Tibial artery (tissue), 4 donors: ENCODE measurements at regions not wholly inside any gene's neighbourhood (a gene's known extent, or its start where the extent isn't known, plus 50 kb on each side); places are given as distances from the start of the nearest gene placed in this dataset.
A peak's percentile ranks its signal among the peaks of the same experiment; 100 is the strongest.

Experiments
- DNase-seq, 2 donors: peaks; one replicate each; pipeline ENCODE4 v3.0.0-alpha.2; 2019
- H3K27ac ChIP-seq, 2 donors: fragments of 200-600 bp; sonication (generic) in 1 of 2; 1 replicate in 1 of 2; 2 replicates in 1 of 2; pipeline ENCODE4 v1.5.1; 2018 to 2019; ENCODE audit warnings: mild to moderate bottlenecking in 1 of 2
- H3K27me3 ChIP-seq, 2 donors: fragments of 200-600 bp; sonication (generic) in 1 of 2; one replicate each; pipeline versions ENCODE4 v1.5.1 to v1.6.0; 2016 to 2019
- H3K36me3 ChIP-seq, 3 donors: fragments of 200-600 bp; sonication (generic) in 2 of 3; one replicate each; pipeline ENCODE4 v1.5.1; 2016 to 2019; ENCODE audit warnings: mild to moderate bottlenecking in 2 of 3
- H3K4me1 ChIP-seq, 4 donors: fragments of 200-600 bp; sonication (generic) in 2 of 4; 1 replicate in 3 of 4; 2 replicates in 1 of 4; pipeline ENCODE4 v1.5.1; 2016 to 2019
- H3K4me3 ChIP-seq, 2 donors: fragments of 200-600 bp; sonication (generic) in 1 of 2; 1 replicate in 1 of 2; 2 replicates in 1 of 2; pipeline ENCODE4 v1.5.1; 2018 to 2019; ENCODE audit warnings: mild to moderate bottlenecking in 2 of 2
- H3K9me3 ChIP-seq, 3 donors: fragments of 200-600 bp; sonication (generic) in 1 of 3; one replicate each; pipeline ENCODE4 v1.5.1; 2016 to 2019
- intact Hi-C: fragments of 100-400 bp; cut with DNase I; formaldehyde crosslinking; loops from one replicate; pipeline ENCODE4 v1.15.0; 2023; ENCODE audit warnings: low total_unique reads
- TF ChIP-seq, protein P1 (sequence below), 2 experiments: fragments of 200-600 bp in 1 of 2; fragments of 450-650 bp in 1 of 2; IDR thresholded peaks; one replicate each; pipeline ENCODE4 v1.5.1; 2017 to 2019; ENCODE audit warnings: antibody characterized with exemption in 2 of 2, mild to moderate bottlenecking in 1 of 2, moderate library complexity in 1 of 2

- intact Hi-C loops = no loop called here
- peak in 1 of 2 donors; percentile 25 for DNase-seq
- Histone ChIP-seq H3K36me3 (no peaks in the 10 kb centered on the region), H3K4me1 (no peaks in the 10 kb centered on the region), H3K27me3 (peaks cover 0 to 44% of the 10 kb centered on the region in 2 donors), H3K9me3 (no peaks in the 10 kb centered on the region), H3K4me3 (no peak overlapping the region), H3K27ac (no peak overlapping the region)
- TF ChIP-seq, protein P1, sequence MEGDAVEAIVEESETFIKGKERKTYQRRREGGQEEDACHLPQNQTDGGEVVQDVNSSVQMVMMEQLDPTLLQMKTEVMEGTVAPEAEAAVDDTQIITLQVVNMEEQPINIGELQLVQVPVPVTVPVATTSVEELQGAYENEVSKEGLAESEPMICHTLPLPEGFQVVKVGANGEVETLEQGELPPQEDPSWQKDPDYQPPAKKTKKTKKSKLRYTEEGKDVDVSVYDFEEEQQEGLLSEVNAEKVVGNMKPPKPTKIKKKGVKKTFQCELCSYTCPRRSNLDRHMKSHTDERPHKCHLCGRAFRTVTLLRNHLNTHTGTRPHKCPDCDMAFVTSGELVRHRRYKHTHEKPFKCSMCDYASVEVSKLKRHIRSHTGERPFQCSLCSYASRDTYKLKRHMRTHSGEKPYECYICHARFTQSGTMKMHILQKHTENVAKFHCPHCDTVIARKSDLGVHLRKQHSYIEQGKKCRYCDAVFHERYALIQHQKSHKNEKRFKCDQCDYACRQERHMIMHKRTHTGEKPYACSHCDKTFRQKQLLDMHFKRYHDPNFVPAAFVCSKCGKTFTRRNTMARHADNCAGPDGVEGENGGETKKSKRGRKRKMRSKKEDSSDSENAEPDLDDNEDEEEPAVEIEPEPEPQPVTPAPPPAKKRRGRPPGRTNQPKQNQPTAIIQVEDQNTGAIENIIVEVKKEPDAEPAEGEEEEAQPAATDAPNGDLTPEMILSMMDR (IDR thresholded peaks at IDR 0.05) = no peak
Observed at GRCh38 chr20:59414936-59415623, 114.7 kb downstream of the EDN3 start.

GRCh38 chr20:59416916-59417315 lies 116.5 kb downstream of the EDN3 start:
- intact Hi-C loops = no loop called here
- peaks cover 0 to 34% of the 10 kb centered on the region in 2 donors for H3K27me3 ChIP-seq
- no peaks in the 10 kb centered on the region for H3K9me3 ChIP-seq
- no peak overlapping the region for H3K27ac ChIP-seq
- no peak overlapping the region for H3K4me3 ChIP-seq
- DNase-seq = peak in 1 of 2 donors; percentile 56
- no peaks in the 10 kb centered on the region for H3K36me3 ChIP-seq
- TF ChIP-seq, protein P1 (IDR thresholded peaks at IDR 0.05) = no peak
- peaks cover 0 to 3% (median under 1%) of the 10 kb centered on the region in 4 donors for H3K4me1 ChIP-seq

GRCh38 chr20:59421089-59421488 lies 120.7 kb downstream of the EDN3 start:
- TF ChIP-seq, protein P1 (IDR thresholded peaks at IDR 0.05) = no peak
- peaks cover 0 to 17% (median 11%) of the 10 kb centered on the region in 4 donors for H3K4me1 ChIP-seq
- H3K27ac ChIP-seq = no peak overlapping the region
- DNase-seq = no peak
- H3K27me3 ChIP-seq = peaks cover 0 to 10% of the 10 kb centered on the region in 2 donors
- H3K4me3 ChIP-seq = no peak overlapping the region
- H3K36me3 ChIP-seq = no peaks in the 10 kb centered on the region
- intact Hi-C loops = no loop called here
- no peaks in the 10 kb centered on the region for H3K9me3 ChIP-seq

GRCh38 chr20:59421920-59422637 lies 121.7 kb downstream of the EDN3 start:
- DNase-seq = no peak
- Histone ChIP-seq H3K27ac (peak overlapping the region in 1 of 2 donors; percentile 29), H3K4me1 (peaks cover 0 to 17% (median 11%) of the 10 kb centered on the region in 4 donors), H3K27me3 (peaks cover 0 to 4% of the 10 kb centered on the region in 2 donors), H3K4me3 (no peak overlapping the region), H3K36me3 (no peaks in the 10 kb centered on the region), H3K9me3 (no peaks in the 10 kb centered on the region)
- TF ChIP-seq, protein P1 (IDR thresholded peaks at IDR 0.05) = no peak
- intact Hi-C loops = no loop called here

GRCh38 chr20:59422872-59423544 lies 122.6 kb downstream of the EDN3 start:
- Histone ChIP-seq H3K36me3 (no peaks in the 10 kb centered on the region), H3K4me3 (no peak overlapping the region), H3K9me3 (no peaks in the 10 kb centered on the region), H3K27ac (no peak overlapping the region), H3K27me3 (no peaks in the 10 kb centered on the region), H3K4me1 (peaks cover 0 to 17% (median 11%) of the 10 kb centered on the region in 4 donors)
- TF ChIP-seq, protein P1 (IDR thresholded peaks at IDR 0.05) = no peak
- intact Hi-C loops = no loop called here
- no peak for DNase-seq
